ENCODE measurements at regions not wholly inside any gene's neighbourhood (a gene's known extent, or its start where the extent isn't known, plus 50 kb on each side); places are given as distances from the start of the nearest gene placed in this dataset.

DNA sequence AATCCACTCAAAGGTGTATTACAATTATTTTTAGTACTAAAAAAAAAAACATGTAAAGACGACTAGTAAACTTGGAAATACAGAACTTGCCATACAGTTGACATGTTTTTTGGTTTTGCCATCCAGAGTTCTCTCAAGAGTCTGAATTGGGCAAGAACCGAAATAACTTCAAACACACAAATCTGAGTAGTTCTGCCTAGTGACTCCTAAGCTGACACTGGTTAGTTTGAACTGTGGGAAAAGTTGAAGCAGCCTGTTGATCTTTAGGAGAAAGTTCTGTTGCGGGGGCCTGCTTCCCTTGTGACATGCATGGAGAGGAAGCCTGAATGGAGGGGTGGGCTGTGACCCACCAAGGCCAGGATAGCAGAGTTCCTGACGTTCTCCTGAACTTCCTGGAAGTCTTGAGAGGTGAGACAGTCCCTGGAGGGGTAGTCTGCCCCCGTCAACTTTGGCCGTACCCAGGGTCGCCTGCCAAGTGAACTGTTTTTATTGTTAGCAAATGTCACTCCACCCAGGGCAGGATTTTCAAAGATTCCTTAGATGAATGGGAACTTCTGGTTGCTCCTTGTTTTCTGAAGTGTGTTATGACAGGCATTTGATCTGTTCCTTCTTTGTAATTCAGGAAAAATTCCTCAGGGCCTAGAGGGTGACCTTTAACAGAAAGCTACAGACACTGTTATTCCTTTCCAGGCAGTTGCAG lies 85.6 kb upstream of the SPTBN1 start (continued):
- no peak for TF ChIP-seq BCL6 (CRISPR knock-in tag; IDR thresholded peaks at IDR 0.05)
- TF ChIP-seq MIER1 (IDR thresholded peaks at IDR 0.05; ENCODE audit: low read depth), result no peak
- no peak for TF ChIP-seq RBM17 (IDR thresholded peaks at IDR 0.05; ENCODE audit: borderline replicate concordance, low read depth, low read length)
- TF ChIP-seq, protein P1, sequence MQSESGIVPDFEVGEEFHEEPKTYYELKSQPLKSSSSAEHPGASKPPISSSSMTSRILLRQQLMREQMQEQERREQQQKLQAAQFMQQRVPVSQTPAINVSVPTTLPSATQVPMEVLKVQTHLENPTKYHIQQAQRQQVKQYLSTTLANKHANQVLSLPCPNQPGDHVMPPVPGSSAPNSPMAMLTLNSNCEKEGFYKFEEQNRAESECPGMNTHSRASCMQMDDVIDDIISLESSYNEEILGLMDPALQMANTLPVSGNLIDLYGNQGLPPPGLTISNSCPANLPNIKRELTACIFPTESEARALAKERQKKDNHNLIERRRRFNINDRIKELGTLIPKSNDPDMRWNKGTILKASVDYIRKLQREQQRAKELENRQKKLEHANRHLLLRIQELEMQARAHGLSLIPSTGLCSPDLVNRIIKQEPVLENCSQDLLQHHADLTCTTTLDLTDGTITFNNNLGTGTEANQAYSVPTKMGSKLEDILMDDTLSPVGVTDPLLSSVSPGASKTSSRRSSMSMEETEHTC (IDR thresholded peaks at IDR 0.05), result no peak
- TF ChIP-seq FOXK2 (conservative IDR thresholded peaks at IDR 0.05 in 1 of 2, IDR thresholded peaks at IDR 0.05 in 1 of 2; ENCODE audit: low read depth in 2 of 2), result no peak

DNA sequence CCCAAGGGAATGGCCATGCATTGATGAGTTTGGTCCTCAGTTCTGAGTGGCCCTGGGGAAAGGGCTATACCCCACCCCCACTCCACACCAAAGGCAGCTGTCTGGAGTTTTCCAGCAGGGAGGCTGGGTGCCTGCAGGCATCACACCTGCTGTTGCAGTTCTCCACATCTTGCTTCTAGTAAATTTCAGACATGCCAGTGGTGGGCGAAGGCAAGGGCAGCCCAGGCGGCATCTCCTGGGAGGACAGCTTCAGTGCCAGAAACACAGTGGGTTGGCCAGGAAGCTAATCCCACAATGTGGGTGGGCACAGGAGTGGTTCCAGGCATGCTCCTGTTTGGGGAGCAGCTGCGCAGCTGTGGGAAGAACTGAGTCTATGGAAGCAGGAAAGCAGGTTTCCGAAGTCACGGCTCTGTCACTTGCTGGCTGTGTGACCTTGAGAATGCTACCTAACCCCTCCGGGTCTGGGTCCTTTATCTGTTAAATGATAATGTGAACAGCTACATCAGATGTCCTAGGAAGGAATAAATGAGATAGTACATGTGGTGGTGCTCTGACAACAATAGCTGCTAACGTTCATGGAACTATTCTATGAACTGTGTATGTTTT lies 84.6 kb upstream of the SPTBN1 start:
- no peaks in the 10 kb centered on the region for H3K9me3 ChIP-seq (replicated peaks; ENCODE audit: control insufficient read depth, insufficient read depth, low read depth, low read length)
- no peaks in the 10 kb centered on the region for H3K36me3 ChIP-seq (ENCODE audit: control insufficient read depth, insufficient read depth, low read length)
- H3K27me3 ChIP-seq (ENCODE audit: control insufficient read depth in 2 of 2, insufficient read depth in 2 of 2, low read length in 2 of 2), result peaks cover 10 to 34% of the 10 kb centered on the region in 2 experiments; a peak in 4 of 5 replicates
- intact Hi-C loops (cut with micrococcal nuclease) (no loop called here), in situ Hi-C loops (cut with MboI) (no loop called here)
- no peak overlapping the region for H3K4me3 ChIP-seq
- no peaks in the 10 kb centered on the region for H3K9me1 ChIP-seq (ENCODE audit: control insufficient read depth, insufficient read depth, low read length)
- H3K27ac ChIP-seq (ENCODE audit: extremely low read depth, low read depth, low read length), result no peak overlapping the region
- ATAC-seq (no peak), FAIRE-seq (no peak), DNase-seq (ENCODE audit: extremely low read depth in 1 of 4, low spot score in 3 of 4) (no peak)
- H3K4me2 ChIP-seq (ENCODE audit: insufficient read depth, low read length), result no peak overlapping the region
- H2AFZ ChIP-seq (ENCODE audit: low read depth, low read length), result no peak overlapping the region
- no TSS peak for BruUV-seq (replicated peaks)
- no peaks in the 10 kb centered on the region for H3K79me2 ChIP-seq (ENCODE audit: control insufficient read depth, insufficient read depth, low read length)
- ChIA-PET CTCF (ENCODE audit: low intra/inter-chr PET ratio) (no interaction called here), POLR2A (interaction anchor here (0.8 kb wide), 1 partner anchor 210 kb away, joined by 4 read pairs; no protein-coding TSS in a partner anchor)
- WGBS (ENCODE audit: insufficient coverage, low coverage, missing lambda C conversion rate), result 2% methylated on average over 6 of the region's 7 CpGs
- H4K20me1 ChIP-seq (replicated peaks; ENCODE audit: control insufficient read depth, insufficient read depth, low read length), result no peaks in the 10 kb centered on the region
- TF ChIP-seq MEIS2 (IDR thresholded peaks at IDR 0.05; ENCODE audit: partially characterized antibody) (no peak), E2F3 (CRISPR knock-in tag; IDR thresholded peaks at IDR 0.05) (no peak), ZNF24 (IDR thresholded peaks at IDR 0.05) (no peak), ZNF184 (CRISPR knock-in tag; IDR thresholded peaks at IDR 0.05) (no peak)
- TF ChIP-seq, protein P2, sequence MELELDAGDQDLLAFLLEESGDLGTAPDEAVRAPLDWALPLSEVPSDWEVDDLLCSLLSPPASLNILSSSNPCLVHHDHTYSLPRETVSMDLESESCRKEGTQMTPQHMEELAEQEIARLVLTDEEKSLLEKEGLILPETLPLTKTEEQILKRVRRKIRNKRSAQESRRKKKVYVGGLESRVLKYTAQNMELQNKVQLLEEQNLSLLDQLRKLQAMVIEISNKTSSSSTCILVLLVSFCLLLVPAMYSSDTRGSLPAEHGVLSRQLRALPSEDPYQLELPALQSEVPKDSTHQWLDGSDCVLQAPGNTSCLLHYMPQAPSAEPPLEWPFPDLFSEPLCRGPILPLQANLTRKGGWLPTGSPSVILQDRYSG (tag; conservative IDR thresholded peaks at IDR 0.05; ENCODE audit: low read depth), result no peak
- TF ChIP-seq, protein P3, sequence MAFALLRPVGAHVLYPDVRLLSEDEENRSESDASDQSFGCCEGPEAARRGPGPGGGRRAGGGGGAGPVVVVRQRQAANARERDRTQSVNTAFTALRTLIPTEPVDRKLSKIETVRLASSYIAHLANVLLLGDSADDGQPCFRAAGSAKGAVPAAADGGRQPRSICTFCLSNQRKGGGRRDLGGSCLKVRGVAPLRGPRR (CRISPR knock-in tag; IDR thresholded peaks at IDR 0.05), result no peak
- H3K9ac ChIP-seq (ENCODE audit: insufficient read depth in 1 of 2, low read depth in 2 of 2, low read length in 2 of 2), result peak overlapping the region in 1 of 2 experiments; percentile 53; a peak in 1 of 4 replicates
- H3K4me1 ChIP-seq (replicated peaks in 1 of 2; ENCODE audit: control insufficient read depth in 2 of 2, insufficient read depth in 2 of 2, low read length in 2 of 2), result no peaks in the 10 kb centered on the region; a peak in 1 of 5 replicates

Measured in K562 (cell line).